ENCODE measurements at regions not wholly inside any gene's neighbourhood (a gene's known extent, or its start where the extent isn't known, plus 50 kb on each side); places are given as distances from the start of the nearest gene placed in this dataset.

DNA sequence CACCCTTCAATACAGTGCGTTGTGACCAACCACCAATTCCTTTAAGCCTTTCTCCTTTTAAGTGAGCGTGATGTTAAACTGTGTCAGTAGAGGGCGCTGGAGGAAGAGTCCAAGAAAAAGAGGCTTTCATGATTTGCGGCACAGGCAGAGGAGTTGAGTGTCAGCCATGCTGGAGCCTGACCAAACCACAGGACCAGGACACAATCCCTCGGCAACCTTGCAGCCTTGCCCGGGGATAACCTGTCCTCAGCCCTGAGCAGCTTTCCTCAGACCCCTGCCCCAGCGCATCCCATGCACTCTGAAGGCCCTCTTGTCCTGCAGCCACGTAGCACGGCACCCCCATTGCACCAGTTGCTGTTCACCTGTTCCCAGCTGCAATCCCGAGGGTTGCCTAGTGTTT, 53.5 kb upstream of the SMIM31 start:
- no peak for DNase-seq (ENCODE audit: low read depth in 2 of 2)

DNA sequence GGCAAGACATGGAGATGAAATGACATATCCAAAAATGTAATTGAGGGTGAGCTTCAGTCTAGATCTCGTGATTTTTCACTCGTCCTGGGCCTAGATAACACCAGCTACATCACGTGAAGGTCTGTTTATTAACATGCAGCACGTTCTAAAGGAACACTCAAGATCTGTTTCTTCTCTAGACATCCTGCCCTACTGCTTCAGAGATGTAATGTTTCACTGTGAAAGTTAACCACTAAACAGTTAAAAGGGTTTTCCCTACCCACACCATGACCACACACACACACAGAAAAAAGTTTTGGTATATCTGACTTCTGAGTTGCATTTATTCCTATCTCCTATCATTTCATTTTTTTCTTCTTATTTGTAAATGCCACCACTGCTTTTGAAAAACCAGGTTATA, 52.3 kb upstream of the SMIM31 start:
- no peak for DNase-seq (ENCODE audit: low read depth in 2 of 2)
